GM18505 (cell line): ENCODE measurements at regions not wholly inside any gene's neighbourhood (a gene's known extent, or its start where the extent isn't known, plus 50 kb on each side); places are given as distances from the start of the nearest gene placed in this dataset.

Experiments
- ATAC-seq: cut with Tn5 transposase; IDR thresholded peaks from one replicate; pipeline ENCODE4 v1.9.1; 2021; ENCODE audit not compliant: unreplicated experiment
- POLR2A ChIP-seq: IDR thresholded peaks from 4 replicates; pipeline ENCODE4 v1.6.1; 2011; ENCODE audit warnings: borderline replicate concordance; ENCODE audit not compliant: insufficient read depth, insufficient read length; ENCODE audit errors: extremely low read depth

DNA sequence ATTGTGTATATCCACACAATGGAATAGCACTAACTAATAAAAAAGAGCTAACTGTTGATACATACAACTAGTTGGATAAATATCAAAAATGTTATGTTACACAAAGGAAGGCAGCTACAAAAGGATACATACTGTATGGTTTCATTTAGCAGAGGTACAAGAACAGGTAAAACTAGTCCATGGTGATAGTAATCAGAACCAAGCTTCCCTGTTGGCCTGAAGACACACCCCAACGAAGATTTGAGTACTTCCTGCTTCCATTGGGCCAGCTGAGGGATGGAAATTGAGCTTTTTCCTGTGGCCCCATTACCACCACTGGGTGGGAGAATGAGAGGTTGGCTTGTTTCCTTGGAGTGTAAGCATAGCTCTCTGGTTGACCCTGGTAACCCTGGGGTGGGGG lies 117.3 kb upstream of the CADPS start:
- TF ChIP-seq POLR2A: no peak
- no peak for ATAC-seq

DNA sequence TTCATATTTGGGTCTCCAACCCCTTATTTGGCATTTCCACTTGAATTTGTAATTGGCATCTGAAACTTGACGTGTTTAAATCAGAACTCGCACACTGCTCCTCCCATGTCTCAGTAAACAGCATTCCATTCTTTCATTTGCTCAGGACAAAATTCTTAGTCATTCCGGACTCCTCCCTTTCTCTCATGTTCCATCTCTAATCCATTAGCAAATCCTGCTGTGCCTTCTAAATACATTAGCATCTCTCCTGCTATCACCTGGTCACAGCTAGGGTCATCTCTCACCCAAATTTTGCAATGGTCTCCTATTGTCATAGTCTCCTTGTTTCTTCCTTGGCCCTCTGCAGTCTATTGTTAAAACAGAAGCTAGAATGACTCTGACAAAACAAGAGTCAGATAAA lies 119.9 kb upstream of the CADPS start:
- ATAC-seq: no peak
- no peak for TF ChIP-seq POLR2A

DNA sequence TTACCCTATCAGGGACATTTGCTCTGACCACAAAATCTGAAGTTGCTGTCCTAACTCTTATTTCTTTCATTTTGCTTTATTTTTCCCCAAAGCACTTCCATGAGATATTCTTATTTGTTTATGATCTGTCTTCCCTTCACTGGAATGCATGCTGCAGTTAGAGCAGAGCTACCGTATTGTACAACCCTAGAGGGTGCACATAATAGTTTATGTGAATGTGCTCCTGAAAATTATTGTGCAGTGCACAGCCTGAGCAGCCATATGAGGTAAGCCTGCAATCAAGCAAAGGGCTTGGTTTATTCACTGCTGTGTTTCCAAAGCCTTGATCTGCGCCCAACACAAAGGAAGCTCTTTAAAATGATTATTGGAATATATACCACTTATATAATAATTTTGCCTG lies 120.3 kb upstream of the CADPS start:
- ATAC-seq: no peak
- no peak for TF ChIP-seq POLR2A

DNA sequence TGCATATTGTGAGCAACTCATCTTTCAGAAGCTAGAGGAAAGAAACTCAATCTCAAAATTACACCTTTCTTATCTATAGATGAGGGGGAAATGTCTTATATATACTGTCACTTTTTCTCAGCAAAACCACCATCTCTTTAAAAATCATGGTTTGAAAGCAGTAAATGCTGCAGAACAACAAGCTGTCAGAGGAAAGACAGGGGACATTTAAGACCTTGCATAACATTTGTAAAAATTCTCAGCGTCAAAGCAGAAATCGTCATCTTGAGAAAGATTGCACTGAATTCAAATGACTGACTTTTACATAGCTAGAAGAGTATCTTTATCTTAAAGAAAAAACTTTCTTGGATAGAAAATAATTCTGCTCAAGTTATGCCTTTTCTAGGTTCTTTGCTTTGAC lies 122.2 kb upstream of the CADPS start:
- ATAC-seq: no peak
- TF ChIP-seq POLR2A: no peak

DNA sequence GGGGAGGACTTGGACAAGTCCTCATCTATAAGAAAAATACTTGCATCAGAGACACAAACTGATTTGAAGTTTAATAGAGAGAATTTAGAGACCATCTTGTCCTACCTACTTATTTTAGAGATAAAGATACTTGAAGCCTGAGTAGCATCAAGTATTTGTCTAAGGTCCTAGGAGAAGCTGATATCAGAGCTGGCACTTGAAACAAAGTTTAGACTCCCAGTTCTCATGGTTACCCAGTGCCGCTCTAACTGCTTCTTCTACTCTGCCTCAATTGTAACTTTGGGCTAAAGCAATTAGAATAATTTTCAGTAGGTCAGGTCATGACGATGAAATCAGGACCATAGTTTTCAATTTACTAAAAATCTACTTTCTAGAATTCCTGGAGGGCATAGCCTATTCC lies 123.9 kb upstream of the CADPS start:
- TF ChIP-seq POLR2A: no peak
- no peak for ATAC-seq

DNA sequence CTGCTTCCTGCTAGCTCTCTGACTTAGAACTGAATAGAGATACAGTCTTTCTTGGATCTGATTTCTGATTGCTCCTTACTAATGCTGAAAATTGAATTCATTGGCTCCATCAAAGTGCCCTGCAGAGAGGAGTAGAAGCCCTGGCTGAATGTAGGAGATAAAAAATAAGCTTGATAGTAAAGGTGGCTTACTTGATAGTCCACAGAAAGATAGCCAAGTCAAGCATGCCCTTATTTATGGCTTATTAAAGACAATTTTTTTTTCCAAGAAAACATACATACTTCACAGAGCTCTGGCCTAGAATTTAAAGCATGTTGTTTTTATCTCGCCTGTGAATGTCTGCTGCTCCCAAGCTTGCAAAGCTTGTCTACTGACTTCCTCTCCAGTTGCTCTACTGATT lies 124.6 kb upstream of the CADPS start:
- no peak for TF ChIP-seq POLR2A
- no peak for ATAC-seq

DNA sequence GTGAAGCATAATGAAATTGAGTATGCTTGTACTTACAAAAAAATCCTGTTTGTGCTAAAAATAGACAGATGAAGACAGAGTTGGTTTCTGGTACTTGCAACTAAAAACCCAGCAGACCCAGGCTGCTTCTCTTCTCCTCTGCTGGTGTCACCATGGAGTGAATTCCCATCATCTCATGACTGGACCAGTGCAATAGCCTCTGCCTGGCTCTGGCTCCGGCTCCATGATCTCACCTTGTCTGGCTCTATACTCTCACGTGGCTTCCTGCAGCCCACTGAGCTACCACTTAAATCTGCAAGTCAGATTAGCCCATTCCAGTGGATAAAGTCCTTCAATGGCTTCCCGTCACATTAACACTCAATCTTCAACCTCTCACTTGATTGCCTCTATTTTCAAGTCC lies 129.2 kb upstream of the CADPS start:
- ATAC-seq: no peak
- no peak for TF ChIP-seq POLR2A

DNA sequence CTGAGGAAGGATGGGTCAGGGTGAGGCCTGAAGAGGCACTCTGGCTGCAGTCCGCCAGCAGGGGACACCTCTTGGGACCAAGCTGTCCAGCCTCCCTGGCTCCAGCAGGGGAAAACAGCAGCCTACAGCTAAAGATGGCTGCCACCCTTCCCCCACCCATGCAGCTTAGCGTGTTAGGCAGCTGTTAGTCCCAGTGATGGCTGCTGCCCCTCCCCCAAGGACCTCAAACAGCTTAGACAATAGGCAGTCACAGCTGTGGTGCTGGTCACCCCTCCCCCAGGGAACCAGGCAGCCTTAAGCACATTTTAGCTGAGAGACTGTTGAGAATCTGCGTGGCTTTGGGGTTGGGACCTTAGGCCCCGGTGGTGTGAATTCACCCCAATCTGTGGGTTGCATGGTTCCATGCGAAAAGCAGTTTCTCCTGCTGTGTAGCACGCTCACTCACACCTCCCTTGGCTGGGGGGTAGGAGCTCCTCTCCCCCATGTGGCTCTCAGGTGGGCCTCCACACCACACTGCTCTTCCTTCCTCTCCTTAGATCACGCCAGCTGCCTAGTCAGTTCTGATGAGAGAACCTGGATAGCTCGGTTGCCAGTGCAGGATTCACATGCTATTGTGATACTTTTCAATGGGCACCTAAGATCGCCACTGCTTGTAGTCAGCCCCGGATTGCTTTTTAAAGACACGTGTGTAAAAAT lies 140.5 kb upstream of the CADPS start:
- ATAC-seq: no peak
- no peak for TF ChIP-seq POLR2A

DNA sequence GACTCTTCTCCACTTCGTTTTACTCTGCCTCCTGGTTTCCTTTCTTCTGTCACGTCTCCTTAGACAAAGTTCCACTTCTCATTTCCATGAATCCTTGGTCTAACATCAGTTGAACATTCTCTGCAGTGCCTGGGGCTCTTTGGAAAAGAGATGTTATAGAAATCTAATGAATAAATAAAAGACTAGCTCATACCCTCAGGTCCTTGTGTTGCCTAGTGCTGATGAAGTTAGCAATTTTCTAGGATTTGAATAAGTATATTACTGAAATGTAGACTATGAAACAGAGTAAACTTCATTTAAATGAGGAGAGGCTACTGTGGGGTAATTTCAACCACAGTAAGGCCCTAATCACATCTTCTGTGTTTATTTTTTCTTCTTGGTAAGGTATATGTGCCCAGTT lies 146.9 kb upstream of the CADPS start:
- no peak for TF ChIP-seq POLR2A
- ATAC-seq: no peak

DNA sequence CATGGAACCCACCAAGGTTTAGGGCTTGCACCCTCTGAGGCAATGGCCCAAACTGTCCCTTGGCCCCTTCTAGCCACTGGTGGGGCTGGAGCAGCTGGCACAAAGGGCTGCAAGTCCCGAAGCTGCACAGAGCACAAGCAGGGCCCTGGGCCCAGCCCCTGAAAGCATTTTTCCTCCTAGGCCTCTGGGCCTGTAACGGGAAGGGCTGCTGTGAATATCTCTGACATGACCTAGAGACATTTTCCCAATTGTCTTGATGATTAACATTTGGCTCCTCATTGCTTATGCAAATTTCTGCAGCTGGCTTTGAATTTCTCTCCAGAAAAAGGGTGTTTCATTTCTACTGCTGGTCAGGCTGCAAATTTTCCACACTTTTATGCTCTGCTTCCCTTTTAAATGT lies 151.5 kb upstream of the CADPS start:
- no peak for TF ChIP-seq POLR2A
- no peak for ATAC-seq

DNA sequence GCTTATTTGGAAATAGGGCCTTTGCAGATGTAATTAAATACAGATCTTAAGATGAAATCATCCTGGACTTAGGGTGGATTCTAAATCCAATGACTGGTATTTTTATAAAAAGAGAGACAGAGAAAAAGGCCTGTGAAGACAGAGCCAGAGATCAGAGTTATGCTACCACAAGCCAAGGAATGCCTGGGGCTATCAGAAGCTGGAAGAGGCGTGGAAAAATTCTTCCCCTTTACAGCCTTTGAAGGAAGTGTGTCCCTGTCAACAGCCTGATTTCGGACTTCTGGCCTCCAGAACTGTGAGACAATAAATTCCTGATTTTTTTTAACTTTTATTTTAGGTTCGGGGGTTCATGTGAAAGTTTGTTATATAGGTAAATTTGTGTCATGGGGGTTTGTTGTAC lies 154.1 kb upstream of the CADPS start:
- no peak for TF ChIP-seq POLR2A
- ATAC-seq: no peak

DNA sequence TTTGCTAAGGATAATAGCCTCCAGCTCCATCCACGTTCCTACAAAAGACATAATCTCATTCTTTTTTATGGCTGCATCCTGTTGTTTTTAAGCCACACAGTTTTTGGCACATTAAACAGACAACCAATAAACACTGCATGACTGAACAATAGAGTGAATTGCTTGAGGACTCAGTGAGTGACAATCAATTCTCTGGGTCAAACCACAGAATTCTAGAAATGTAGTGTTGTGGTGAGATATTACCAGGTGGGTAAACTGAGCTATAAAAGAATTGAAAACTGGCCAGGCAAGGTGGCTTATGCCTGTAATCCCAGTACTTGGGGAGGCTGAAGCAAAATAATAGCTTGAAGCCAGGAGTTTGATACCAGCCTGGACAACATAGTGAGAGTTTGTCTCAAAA lies 154.7 kb upstream of the CADPS start:
- no peak for TF ChIP-seq POLR2A
- no peak for ATAC-seq

DNA sequence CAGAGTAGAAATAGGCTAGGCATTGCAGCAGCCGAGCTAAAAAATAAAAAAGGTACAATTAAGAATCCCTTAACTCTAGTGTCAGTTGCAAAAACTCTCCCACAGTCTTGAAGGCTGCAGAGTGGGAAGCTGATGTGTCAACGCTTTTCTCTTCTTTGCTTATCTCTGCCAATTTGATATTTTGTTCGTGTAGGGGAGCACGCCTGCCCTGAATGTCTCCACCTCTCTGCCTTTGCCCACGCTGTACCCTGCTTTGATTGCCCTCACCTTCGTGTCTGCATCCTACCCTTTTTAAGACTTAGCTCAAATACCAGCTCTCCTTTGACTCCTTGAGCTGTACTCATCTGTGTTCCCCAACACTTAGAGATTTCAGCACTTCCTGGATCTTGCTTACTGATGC lies 155.4 kb upstream of the CADPS start:
- no peak for ATAC-seq

DNA sequence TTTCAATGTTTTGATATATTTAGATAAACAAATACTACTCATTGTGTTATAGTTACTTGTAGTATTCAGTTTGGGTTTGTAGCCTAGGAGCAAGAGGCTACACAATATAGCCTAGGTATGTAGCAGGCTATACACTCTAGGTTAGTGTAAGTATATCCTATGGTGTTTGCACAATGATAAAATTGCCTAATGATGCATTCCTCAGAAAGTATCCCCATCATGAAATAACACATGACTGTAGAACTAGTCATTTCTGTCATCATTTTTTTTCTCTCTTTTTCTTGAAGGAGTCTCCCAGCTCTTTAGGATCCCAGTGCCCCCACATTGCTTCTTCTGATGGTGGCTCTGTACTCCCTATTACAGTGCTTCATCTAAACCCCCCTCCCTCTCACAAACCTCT lies 157.7 kb upstream of the CADPS start:
- no peak for TF ChIP-seq POLR2A
- no peak for ATAC-seq

More for the DNA sequence above, 155.4 kb upstream of the CADPS start:
- TF ChIP-seq POLR2A: no peak

DNA sequence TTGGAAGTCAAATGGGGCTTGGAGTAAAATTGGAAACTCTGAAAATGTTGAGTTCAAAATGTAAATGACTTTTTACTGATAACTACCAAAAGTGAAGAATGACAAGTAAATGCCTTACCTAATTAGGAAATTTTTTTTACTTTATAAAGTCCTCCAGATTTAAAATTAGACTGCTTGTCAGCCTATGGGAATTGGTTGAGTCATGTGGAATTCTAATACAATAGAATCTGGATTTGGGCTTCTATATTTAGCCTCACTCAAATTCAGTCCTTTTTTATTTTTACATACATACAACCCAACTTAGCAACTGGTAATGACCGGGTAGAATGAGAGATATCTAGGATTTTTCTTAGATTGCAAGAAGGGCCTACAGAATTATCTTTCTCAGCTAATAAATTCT lies 158.9 kb upstream of the CADPS start:
- TF ChIP-seq POLR2A: no peak
- no peak for ATAC-seq

DNA sequence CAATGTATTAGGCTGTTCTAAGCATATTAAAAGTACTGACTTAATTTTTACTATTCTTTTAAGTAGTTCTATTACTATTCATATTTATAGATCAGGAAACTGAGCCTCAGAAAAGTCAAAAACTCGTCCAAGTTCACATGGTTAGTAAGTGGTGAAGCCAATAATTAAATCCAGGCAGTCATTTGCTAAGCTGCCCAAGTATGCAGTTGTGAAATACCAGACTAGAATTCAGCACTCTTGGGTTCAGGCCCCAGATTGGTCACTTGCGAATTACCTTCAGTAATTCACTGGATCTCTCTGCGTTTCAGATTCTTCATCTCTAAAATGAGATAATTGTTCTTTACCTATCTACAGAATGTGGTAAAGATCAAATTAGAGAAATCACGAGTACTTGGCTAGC lies 161.9 kb upstream of the CADPS start:
- no peak for TF ChIP-seq POLR2A
- no peak for ATAC-seq

DNA sequence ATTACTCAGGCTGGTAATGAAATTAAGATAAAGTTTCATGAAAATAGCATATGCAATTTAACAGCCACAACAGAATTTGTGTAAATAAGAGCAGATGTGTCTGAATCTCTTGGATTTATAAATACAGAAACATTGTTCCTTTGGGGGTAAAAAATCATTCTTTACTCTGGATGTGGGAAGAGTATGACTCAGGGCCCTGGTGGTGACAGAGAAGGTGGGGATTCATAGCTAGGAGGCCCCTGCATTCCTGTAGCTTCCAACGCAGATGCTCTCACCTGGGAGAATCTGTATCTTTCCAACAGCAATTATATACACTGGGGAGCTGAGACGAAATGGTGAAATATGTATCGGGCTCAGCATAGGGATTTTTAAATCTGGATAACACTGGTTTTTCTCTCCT lies 167.6 kb upstream of the CADPS start:
- no peak for ATAC-seq
- no peak for TF ChIP-seq POLR2A
